Fibroblast of lung (primary cell): ENCODE measurements at regions not wholly inside any gene's neighbourhood (a gene's known extent, or its start where the extent isn't known, plus 50 kb on each side); places are given as distances from the start of the nearest gene placed in this dataset.

ENCODE experiments used
- EZH2 ChIP-seq: IDR thresholded peaks from 2 replicates; pipeline ENCODE4 v1.5.1; 2012; ENCODE audit warnings: low read length, control low read depth, mild to moderate bottlenecking; ENCODE audit errors: missing control alignments
- TF ChIP-seq, protein P1 (sequence below), 2 donors: IDR thresholded peaks in 1 of 2; conservative IDR thresholded peaks in 1 of 2; 1 replicate in 1 of 2; 2 replicates in 1 of 2; pipeline ENCODE4 v1.5.1; 2011 to 2012; ENCODE audit warnings: low read length in 2 of 2, control low read depth in 1 of 2, inconsistent platforms in 1 of 2, low read depth in 1 of 2, mild to moderate bottlenecking in 1 of 2

- TF ChIP-seq EZH2: no peak
- TF ChIP-seq, protein P1, sequence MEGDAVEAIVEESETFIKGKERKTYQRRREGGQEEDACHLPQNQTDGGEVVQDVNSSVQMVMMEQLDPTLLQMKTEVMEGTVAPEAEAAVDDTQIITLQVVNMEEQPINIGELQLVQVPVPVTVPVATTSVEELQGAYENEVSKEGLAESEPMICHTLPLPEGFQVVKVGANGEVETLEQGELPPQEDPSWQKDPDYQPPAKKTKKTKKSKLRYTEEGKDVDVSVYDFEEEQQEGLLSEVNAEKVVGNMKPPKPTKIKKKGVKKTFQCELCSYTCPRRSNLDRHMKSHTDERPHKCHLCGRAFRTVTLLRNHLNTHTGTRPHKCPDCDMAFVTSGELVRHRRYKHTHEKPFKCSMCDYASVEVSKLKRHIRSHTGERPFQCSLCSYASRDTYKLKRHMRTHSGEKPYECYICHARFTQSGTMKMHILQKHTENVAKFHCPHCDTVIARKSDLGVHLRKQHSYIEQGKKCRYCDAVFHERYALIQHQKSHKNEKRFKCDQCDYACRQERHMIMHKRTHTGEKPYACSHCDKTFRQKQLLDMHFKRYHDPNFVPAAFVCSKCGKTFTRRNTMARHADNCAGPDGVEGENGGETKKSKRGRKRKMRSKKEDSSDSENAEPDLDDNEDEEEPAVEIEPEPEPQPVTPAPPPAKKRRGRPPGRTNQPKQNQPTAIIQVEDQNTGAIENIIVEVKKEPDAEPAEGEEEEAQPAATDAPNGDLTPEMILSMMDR (conservative IDR thresholded peaks at IDR 0.05 in 1 of 2, IDR thresholded peaks at IDR 0.05 in 1 of 2; ENCODE audit: low read depth in 1 of 2, low read length in 2 of 2): no peak
Observed at GRCh38 chr7:112995059-112995824, 91.4 kb downstream of the GPR85 start.
